ENCODE measurements at regions not wholly inside any gene's neighbourhood (a gene's known extent, or its start where the extent isn't known, plus 50 kb on each side); places are given as distances from the start of the nearest gene placed in this dataset.

GRCh38 chr4:128457726-128458125 is 170.1 kb upstream of the PGRMC2 start:
- TF ChIP-seq, protein P1, sequence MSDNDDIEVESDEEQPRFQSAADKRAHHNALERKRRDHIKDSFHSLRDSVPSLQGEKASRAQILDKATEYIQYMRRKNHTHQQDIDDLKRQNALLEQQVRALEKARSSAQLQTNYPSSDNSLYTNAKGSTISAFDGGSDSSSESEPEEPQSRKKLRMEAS (CRISPR knock-in tag; IDR thresholded peaks at IDR 0.05): no peak
- no peak for TF ChIP-seq JUNB (CRISPR knock-in tag; conservative IDR thresholded peaks at IDR 0.05)
- TF ChIP-seq CTCF (IDR thresholded peaks at IDR 0.05 in 2 of 3, conservative IDR thresholded peaks at IDR 0.05 in 1 of 3; ENCODE audit: insufficient read depth in 2 of 3, low read depth in 1 of 3, low read length in 3 of 3): no peak
- TF ChIP-seq SMAD1 (IDR thresholded peaks at IDR 0.05; ENCODE audit: low read depth, low read length, partially characterized antibody): no peak
- no peak for TF ChIP-seq ZNF79 (CRISPR knock-in tag; IDR thresholded peaks at IDR 0.05; ENCODE audit: low read depth)
- TF ChIP-seq PCBP2 (IDR thresholded peaks at IDR 0.05; ENCODE audit: low read depth, low read length, poor library complexity, severe bottlenecking): no peak
